Breast epithelium (tissue), 3 donors: ENCODE measurements at regions not wholly inside any gene's neighbourhood (a gene's known extent, or its start where the extent isn't known, plus 50 kb on each side); places are given as distances from the start of the nearest gene placed in this dataset.

Experiments used
- POLR2AphosphoS5 ChIP-seq, 3 donors: sonication (generic); formaldehyde crosslinking; IDR thresholded peaks; one replicate each; pipeline ENCODE4 v1.6.1; 2017; ENCODE audit warnings: antibody characterized with exemption in 3 of 3
- TF ChIP-seq, protein P1 (sequence below), 3 donors: fragments of 450-650 bp; IDR thresholded peaks; one replicate each; pipeline ENCODE4 v1.5.1; 2016 to 2017; ENCODE audit warnings: antibody characterized with exemption in 3 of 3, mild to moderate bottlenecking in 3 of 3, moderate library complexity in 3 of 3

DNA sequence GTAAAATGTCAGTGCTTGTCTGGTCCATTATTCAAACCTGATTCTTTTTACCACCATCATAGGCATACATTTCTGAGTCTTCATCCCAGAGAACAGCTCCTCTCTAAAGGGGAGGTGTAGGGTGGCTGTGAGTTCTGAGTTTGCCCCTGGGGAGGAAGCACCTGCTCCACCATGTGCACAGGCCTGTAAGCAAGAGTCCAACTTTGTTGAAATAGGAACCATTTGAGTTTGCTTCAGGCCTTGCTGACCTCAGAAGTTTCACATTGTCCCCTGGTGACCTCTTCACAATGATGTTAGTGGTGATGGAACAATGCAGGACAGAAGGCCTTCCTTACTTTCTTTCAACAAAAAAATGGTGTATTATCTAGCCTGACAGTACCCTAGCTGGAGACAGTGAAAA, 54.6 kb upstream of the TOP3B start:
- TF ChIP-seq, protein P1, sequence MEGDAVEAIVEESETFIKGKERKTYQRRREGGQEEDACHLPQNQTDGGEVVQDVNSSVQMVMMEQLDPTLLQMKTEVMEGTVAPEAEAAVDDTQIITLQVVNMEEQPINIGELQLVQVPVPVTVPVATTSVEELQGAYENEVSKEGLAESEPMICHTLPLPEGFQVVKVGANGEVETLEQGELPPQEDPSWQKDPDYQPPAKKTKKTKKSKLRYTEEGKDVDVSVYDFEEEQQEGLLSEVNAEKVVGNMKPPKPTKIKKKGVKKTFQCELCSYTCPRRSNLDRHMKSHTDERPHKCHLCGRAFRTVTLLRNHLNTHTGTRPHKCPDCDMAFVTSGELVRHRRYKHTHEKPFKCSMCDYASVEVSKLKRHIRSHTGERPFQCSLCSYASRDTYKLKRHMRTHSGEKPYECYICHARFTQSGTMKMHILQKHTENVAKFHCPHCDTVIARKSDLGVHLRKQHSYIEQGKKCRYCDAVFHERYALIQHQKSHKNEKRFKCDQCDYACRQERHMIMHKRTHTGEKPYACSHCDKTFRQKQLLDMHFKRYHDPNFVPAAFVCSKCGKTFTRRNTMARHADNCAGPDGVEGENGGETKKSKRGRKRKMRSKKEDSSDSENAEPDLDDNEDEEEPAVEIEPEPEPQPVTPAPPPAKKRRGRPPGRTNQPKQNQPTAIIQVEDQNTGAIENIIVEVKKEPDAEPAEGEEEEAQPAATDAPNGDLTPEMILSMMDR (IDR thresholded peaks at IDR 0.05) = no peak
- TF ChIP-seq POLR2AphosphoS5 (IDR thresholded peaks at IDR 0.05) = no peak
